Activated CD8-positive, alpha-beta T cell treated with anti-CD3 and anti-CD28 coated beads for 36 hours (primary cell): ENCODE measurements at regions not wholly inside any gene's neighbourhood (a gene's known extent, or its start where the extent isn't known, plus 50 kb on each side); places are given as distances from the start of the nearest gene placed in this dataset.

Experiments used
- ATAC-seq: fragments of 200-7000 bp; cut with Tn5 transposase; one replicate; pipeline ENCODE4 v1.10.0; 2021; ENCODE audit warnings: mild to moderate bottlenecking, moderate library complexity
- CTCF ChIA-PET: fragments of 350-600 bp; sonication (Branson Sonifier 250); formaldehyde crosslinking; loops from one replicate; lab custom pipeline; 2021; ENCODE audit warnings: antibody characterized with exemption; lab: Charles Lee
- POLR2A ChIA-PET: fragments of 350-600 bp; sonication (Branson Sonifier 250); formaldehyde crosslinking; loops from one replicate; lab custom pipeline; 2021; ENCODE audit warnings: antibody characterized with exemption; lab: Charles Lee
- DNase-seq: peaks from one replicate; pipeline ENCODE4 v3.0.0-alpha.2; 2020
- H3K27ac Mint-ChIP-seq: one replicate; pipeline ENCODE4 v1.8.0; 2021; ENCODE audit warnings: mild to moderate bottlenecking, mixed read lengths
- H3K27me3 Mint-ChIP-seq: one replicate; pipeline ENCODE4 v1.8.0; 2021; ENCODE audit warnings: mixed read lengths
- H3K36me3 Mint-ChIP-seq: one replicate; pipeline ENCODE4 v1.8.0; 2021; ENCODE audit warnings: low read depth, mixed read lengths
- H3K4me1 Mint-ChIP-seq: one replicate; pipeline ENCODE4 v1.8.0; 2021; ENCODE audit warnings: low read depth, mixed read lengths
- H3K4me3 Mint-ChIP-seq: one replicate; pipeline ENCODE4 v1.8.0; 2021; ENCODE audit warnings: mild to moderate bottlenecking, moderate library complexity, mixed read lengths
- H3K9me3 Mint-ChIP-seq: one replicate; pipeline ENCODE4 v1.8.0; 2021; ENCODE audit warnings: mixed read lengths
- CTCF ChIP-seq: fragments of 200-600 bp; IDR thresholded peaks from one replicate; pipeline ENCODE4 v1.8.0; 2022; ENCODE audit warnings: antibody characterized with exemption, mild to moderate bottlenecking
- intact Hi-C: fragments of 100-400 bp; cut with micrococcal nuclease; formaldehyde crosslinking; loops from one replicate; pipeline ENCODE4 v1.10.0; 2022

- H3K36me3 Mint-ChIP-seq: no peaks in the 10 kb centered on the region
- no peak for TF ChIP-seq CTCF
- POLR2A ChIA-PET: no interaction called here
- no peak for DNase-seq
- H3K4me1 Mint-ChIP-seq: no peaks in the 10 kb centered on the region
- no peak for ATAC-seq
- H3K27me3 Mint-ChIP-seq: no peaks in the 10 kb centered on the region
- CTCF ChIA-PET: no interaction called here
- intact Hi-C loops: no loop called here
- H3K4me3 Mint-ChIP-seq: no peak overlapping the region
- peaks cover 3% of the 10 kb centered on the region for H3K9me3 Mint-ChIP-seq
- H3K27ac Mint-ChIP-seq: no peak overlapping the region
Measured at GRCh38 chr4:65066106-65066505, 604.2 kb downstream of the EPHA5 start.

GRCh38 chr4:65063601-65064000 lies 606.7 kb downstream of the EPHA5 start:
- intact Hi-C loops: no loop called here
- Mint-ChIP-seq H3K9me3 (no peaks in the 10 kb centered on the region), H3K27ac (no peak overlapping the region), H3K4me3 (no peak overlapping the region), H3K36me3 (no peaks in the 10 kb centered on the region), H3K4me1 (no peaks in the 10 kb centered on the region), H3K27me3 (no peaks in the 10 kb centered on the region)
- CTCF ChIA-PET: no interaction called here
- POLR2A ChIA-PET: no interaction called here
- ATAC-seq (no peak), DNase-seq (no peak)
- TF ChIP-seq CTCF: no peak

GRCh38 chr4:65050786-65051185 lies 619.5 kb downstream of the EPHA5 start:
- ChIA-PET POLR2A (no interaction called here), CTCF (no interaction called here)
- Mint-ChIP-seq H3K27me3 (no peaks in the 10 kb centered on the region), H3K4me1 (no peaks in the 10 kb centered on the region), H3K27ac (no peak overlapping the region), H3K9me3 (no peaks in the 10 kb centered on the region), H3K4me3 (no peak overlapping the region), H3K36me3 (no peaks in the 10 kb centered on the region)
- no peak for ATAC-seq
- intact Hi-C loops: no loop called here
- TF ChIP-seq CTCF: no peak
- no peak for DNase-seq

- intact Hi-C loops: no loop called here
- Mint-ChIP-seq H3K4me3 (no peak overlapping the region), H3K27ac (no peak overlapping the region), H3K36me3 (no peaks in the 10 kb centered on the region), H3K27me3 (no peaks in the 10 kb centered on the region), H3K9me3 (no peaks in the 10 kb centered on the region), H3K4me1 (no peaks in the 10 kb centered on the region)
- ChIA-PET CTCF (no interaction called here), POLR2A (no interaction called here)
- DNase-seq (no peak), ATAC-seq (no peak)
- TF ChIP-seq CTCF: no peak
Measured at GRCh38 chr4:65046192-65047133, 623.8 kb downstream of the EPHA5 start.

- TF ChIP-seq CTCF: no peak
- CTCF ChIA-PET: no interaction called here
- POLR2A ChIA-PET: no interaction called here
Measured at GRCh38 chr4:65033899-65034298, 624.6 kb upstream of the TECRL start.

More at GRCh38 chr4:65033899-65034298, 624.6 kb upstream of the TECRL start:
- no peak overlapping the region for H3K4me3 Mint-ChIP-seq
- H3K36me3 Mint-ChIP-seq: no peaks in the 10 kb centered on the region
- no peaks in the 10 kb centered on the region for H3K27me3 Mint-ChIP-seq
- H3K9me3 Mint-ChIP-seq: peaks cover 2% of the 10 kb centered on the region
- no peak overlapping the region for H3K27ac Mint-ChIP-seq
- intact Hi-C loops: no loop called here
- ATAC-seq (no peak), DNase-seq (no peak)
- H3K4me1 Mint-ChIP-seq: no peaks in the 10 kb centered on the region
